ENCODE measurements at regions not wholly inside any gene's neighbourhood (a gene's known extent, or its start where the extent isn't known, plus 50 kb on each side); places are given as distances from the start of the nearest gene placed in this dataset.

GRCh38 chr13:112233256-112233655 is 142.9 kb upstream of the SPACA7 start:
- no peak overlapping the region for H3K27ac ChIP-seq (ENCODE audit: low read length)
- no peaks in the 10 kb centered on the region for H4K20me1 ChIP-seq (ENCODE audit: insufficient read depth)
- H2AFZ ChIP-seq (ENCODE audit: low read depth, low read length), result no peak overlapping the region
- no peaks in the 10 kb centered on the region for H3F3A ChIP-seq (ENCODE audit: insufficient read depth, low read length, poor library complexity, severe bottlenecking)
- H3K9me3 ChIP-seq (ENCODE audit: low read length), result no peaks in the 10 kb centered on the region
- TF ChIP-seq EP300 (conservative IDR thresholded peaks at IDR 0.05; ENCODE audit: poor library complexity, severe bottlenecking) (no peak), MXI1 (conservative IDR thresholded peaks at IDR 0.05; ENCODE audit: poor library complexity, severe bottlenecking) (no peak), REST (IDR thresholded peaks at IDR 0.05; ENCODE audit: borderline replicate concordance) (no peak), SMC3 (conservative IDR thresholded peaks at IDR 0.05; ENCODE audit: poor library complexity) (no peak), RAD21 (conservative IDR thresholded peaks at IDR 0.05) (no peak), EZH2 (IDR thresholded peaks at IDR 0.05; ENCODE audit: borderline replicate concordance, insufficient read depth, low read length, poor library complexity, severe bottlenecking) (no peak), TAF1 (IDR thresholded peaks at IDR 0.05; ENCODE audit: low read depth) (no peak), POLR2AphosphoS5 (IDR thresholded peaks at IDR 0.05) (no peak)
- TF ChIP-seq, protein P1, sequence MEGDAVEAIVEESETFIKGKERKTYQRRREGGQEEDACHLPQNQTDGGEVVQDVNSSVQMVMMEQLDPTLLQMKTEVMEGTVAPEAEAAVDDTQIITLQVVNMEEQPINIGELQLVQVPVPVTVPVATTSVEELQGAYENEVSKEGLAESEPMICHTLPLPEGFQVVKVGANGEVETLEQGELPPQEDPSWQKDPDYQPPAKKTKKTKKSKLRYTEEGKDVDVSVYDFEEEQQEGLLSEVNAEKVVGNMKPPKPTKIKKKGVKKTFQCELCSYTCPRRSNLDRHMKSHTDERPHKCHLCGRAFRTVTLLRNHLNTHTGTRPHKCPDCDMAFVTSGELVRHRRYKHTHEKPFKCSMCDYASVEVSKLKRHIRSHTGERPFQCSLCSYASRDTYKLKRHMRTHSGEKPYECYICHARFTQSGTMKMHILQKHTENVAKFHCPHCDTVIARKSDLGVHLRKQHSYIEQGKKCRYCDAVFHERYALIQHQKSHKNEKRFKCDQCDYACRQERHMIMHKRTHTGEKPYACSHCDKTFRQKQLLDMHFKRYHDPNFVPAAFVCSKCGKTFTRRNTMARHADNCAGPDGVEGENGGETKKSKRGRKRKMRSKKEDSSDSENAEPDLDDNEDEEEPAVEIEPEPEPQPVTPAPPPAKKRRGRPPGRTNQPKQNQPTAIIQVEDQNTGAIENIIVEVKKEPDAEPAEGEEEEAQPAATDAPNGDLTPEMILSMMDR (IDR thresholded peaks at IDR 0.05; ENCODE audit: poor library complexity, severe bottlenecking), result no peak
- no peaks in the 10 kb centered on the region for H3K9me2 ChIP-seq (ENCODE audit: insufficient read depth, low read length)
- no peaks in the 10 kb centered on the region for H3K79me2 ChIP-seq (replicated peaks; ENCODE audit: insufficient read depth, low read length)
- no peak overlapping the region for H3K4me3 ChIP-seq (ENCODE audit: low read length)
- no peak overlapping the region for H3K9ac ChIP-seq (ENCODE audit: low read length)
- H3K36me3 ChIP-seq (ENCODE audit: insufficient read depth, low read length), result no peaks in the 10 kb centered on the region
- H3K27me3 ChIP-seq (ENCODE audit: insufficient read depth, low read depth, low read length), result no peaks in the 10 kb centered on the region
- no peak overlapping the region for H3K4me2 ChIP-seq (ENCODE audit: low read length)

DNA sequence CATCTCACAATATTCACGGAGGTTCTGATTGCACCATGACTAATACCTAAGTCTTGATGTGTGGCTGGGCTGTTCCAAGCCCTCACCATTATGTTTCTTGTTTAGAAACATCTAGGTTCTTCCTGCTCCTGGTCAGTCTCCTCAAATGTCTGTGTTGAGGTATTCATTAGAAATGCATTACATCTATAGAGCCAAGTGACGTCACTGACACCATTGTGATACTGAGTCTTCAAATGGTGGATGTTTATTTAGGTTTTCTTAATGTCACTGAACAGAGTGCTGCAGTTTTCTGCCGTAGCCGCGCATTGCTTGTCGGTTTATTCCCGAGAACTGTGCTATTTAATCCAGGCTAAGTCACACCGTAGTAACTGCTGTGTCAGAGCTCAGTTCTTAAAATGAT is 142.4 kb upstream of the SPACA7 start:
- Histone ChIP-seq H3K79me2 (replicated peaks; ENCODE audit: insufficient read depth, low read length) (no peaks in the 10 kb centered on the region), H3K9me2 (ENCODE audit: insufficient read depth, low read length) (no peaks in the 10 kb centered on the region), H3F3A (ENCODE audit: insufficient read depth, low read length, poor library complexity, severe bottlenecking) (no peaks in the 10 kb centered on the region), H3K27ac (ENCODE audit: low read length) (no peak overlapping the region), H2AFZ (ENCODE audit: low read depth, low read length) (no peak overlapping the region), H3K4me2 (ENCODE audit: low read length) (no peak overlapping the region), H3K36me3 (ENCODE audit: insufficient read depth, low read length) (no peaks in the 10 kb centered on the region), H3K4me3 (ENCODE audit: low read length) (no peak overlapping the region), H3K9ac (ENCODE audit: low read length) (no peak overlapping the region), H4K20me1 (ENCODE audit: insufficient read depth) (no peaks in the 10 kb centered on the region), H3K9me3 (ENCODE audit: low read length) (no peaks in the 10 kb centered on the region), H3K27me3 (ENCODE audit: insufficient read depth, low read depth, low read length) (no peaks in the 10 kb centered on the region)
- TF ChIP-seq EZH2 (IDR thresholded peaks at IDR 0.05; ENCODE audit: borderline replicate concordance, insufficient read depth, low read length, poor library complexity, severe bottlenecking) (no peak), TAF1 (IDR thresholded peaks at IDR 0.05; ENCODE audit: low read depth) (no peak), RAD21 (conservative IDR thresholded peaks at IDR 0.05) (no peak), REST (IDR thresholded peaks at IDR 0.05; ENCODE audit: borderline replicate concordance) (no peak)

All from neural cell (in vitro differentiated cells).